SJSA1 (cell line): ENCODE measurements at regions not wholly inside any gene's neighbourhood (a gene's known extent, or its start where the extent isn't known, plus 50 kb on each side); places are given as distances from the start of the nearest gene placed in this dataset.
"Not testable (repeated sequence)": the region's sequence is repeated elsewhere in the genome, so short reads cannot be mapped to it uniquely, and the experiment has no call there.

Experiments
- DNase-seq, 2 experiments: peaks; one replicate each; pipeline ENCODE4 v3.0.0-alpha.2; 2015 to 2020; ENCODE audit warnings: low spot score in 2 of 2, low read depth in 1 of 2
- H3K27ac ChIP-seq: fragments of 250-450 bp; sonication (Bioruptor Pico); 2 replicates; pipeline ENCODE4 v1.5.1; 2020; ENCODE audit warnings: mild to moderate bottlenecking, moderate library complexity
- H3K27me3 ChIP-seq: fragments of 250-450 bp; sonication (Bioruptor Pico); replicated peaks from 2 replicates; pipeline ENCODE4 v1.5.1; 2020; ENCODE audit warnings: mild to moderate bottlenecking, moderate library complexity
- H3K36me3 ChIP-seq: fragments of 250-450 bp; sonication (Bioruptor Pico); 2 replicates; pipeline ENCODE4 v1.5.1; 2020; ENCODE audit warnings: mild to moderate bottlenecking
- H3K4me1 ChIP-seq: fragments of 250-450 bp; sonication (Bioruptor Pico); replicated peaks from 2 replicates; pipeline ENCODE4 v1.6.1; 2021; ENCODE audit warnings: mild to moderate bottlenecking
- H3K4me3 ChIP-seq: fragments of 250-450 bp; sonication (Bioruptor Pico); 2 replicates; pipeline ENCODE4 v1.5.1; 2020; ENCODE audit warnings: mild to moderate bottlenecking
- H3K9me3 ChIP-seq: fragments of 250-450 bp; sonication (Bioruptor Pico); replicated peaks from 2 replicates; pipeline ENCODE4 v1.5.1; 2020; ENCODE audit warnings: mild to moderate bottlenecking

GRCh38 chr2:211175956-211176355 lies 619.6 kb downstream of the CPS1 start:
- DNase-seq = no peak
- H3K36me3 ChIP-seq = no peaks in the 10 kb centered on the region
- H3K9me3 ChIP-seq = no peaks in the 10 kb centered on the region
- H3K27me3 ChIP-seq = no peaks in the 10 kb centered on the region
- no peak overlapping the region for H3K27ac ChIP-seq
- no peaks in the 10 kb centered on the region for H3K4me1 ChIP-seq
- H3K4me3 ChIP-seq = no peak overlapping the region

GRCh38 chr2:211176514-211177141 lies 620.2 kb downstream of the CPS1 start:
- H3K27ac ChIP-seq = no peak overlapping the region
- no peaks in the 10 kb centered on the region for H3K27me3 ChIP-seq
- no peaks in the 10 kb centered on the region for H3K36me3 ChIP-seq
- H3K4me1 ChIP-seq = no peaks in the 10 kb centered on the region
- no peaks in the 10 kb centered on the region for H3K9me3 ChIP-seq
- H3K4me3 ChIP-seq = no peak overlapping the region
- no peak for DNase-seq

- no peaks in the 10 kb centered on the region for H3K4me1 ChIP-seq
These were observed 625.2 kb downstream of the CPS1 start for GRCh38 chr2:211181626-211182025.

GRCh38 chr2:211187602-211188001 lies 631.2 kb downstream of the CPS1 start:
- DNase-seq = no peak
- Histone ChIP-seq H3K9me3 (no peaks in the 10 kb centered on the region), H3K27me3 (no peaks in the 10 kb centered on the region), H3K36me3 (no peaks in the 10 kb centered on the region), H3K4me3 (no peak overlapping the region), H3K4me1 (no peaks in the 10 kb centered on the region), H3K27ac (no peak overlapping the region)

More at GRCh38 chr2:211181626-211182025, 625.2 kb downstream of the CPS1 start:
- Histone ChIP-seq H3K4me3 (no peak overlapping the region), H3K27me3 (no peaks in the 10 kb centered on the region), H3K9me3 (no peaks in the 10 kb centered on the region), H3K36me3 (no peaks in the 10 kb centered on the region), H3K27ac (no peak overlapping the region)
- no peak for DNase-seq

GRCh38 chr2:211203986-211204385 lies 647.6 kb downstream of the CPS1 start:
- H3K27me3 ChIP-seq = no peaks in the 10 kb centered on the region
- no peak overlapping the region for H3K4me3 ChIP-seq
- no peak for DNase-seq
- no peaks in the 10 kb centered on the region for H3K4me1 ChIP-seq
- H3K9me3 ChIP-seq = no peaks in the 10 kb centered on the region
- H3K36me3 ChIP-seq = no peaks in the 10 kb centered on the region
- H3K27ac ChIP-seq = no peak overlapping the region

GRCh38 chr2:211204456-211204855 lies 648.1 kb downstream of the CPS1 start:
- no peaks in the 10 kb centered on the region for H3K4me1 ChIP-seq
- H3K9me3 ChIP-seq = no peaks in the 10 kb centered on the region
- H3K36me3 ChIP-seq = no peaks in the 10 kb centered on the region
- H3K27me3 ChIP-seq = no peaks in the 10 kb centered on the region
- no peak for DNase-seq
- no peak overlapping the region for H3K27ac ChIP-seq
- H3K4me3 ChIP-seq = no peak overlapping the region

GRCh38 chr2:211204902-211205301 lies 648.5 kb downstream of the CPS1 start:
- H3K36me3 ChIP-seq = no peaks in the 10 kb centered on the region
- H3K9me3 ChIP-seq = no peaks in the 10 kb centered on the region
- no peak overlapping the region for H3K4me3 ChIP-seq
- H3K4me1 ChIP-seq = no peaks in the 10 kb centered on the region
- no peaks in the 10 kb centered on the region for H3K27me3 ChIP-seq
- H3K27ac ChIP-seq = no peak overlapping the region
- DNase-seq = no peak

- Histone ChIP-seq H3K36me3 (no peaks in the 10 kb centered on the region), H3K9me3 (no peaks in the 10 kb centered on the region)
- no peak for DNase-seq
These were observed 649.0 kb downstream of the CPS1 start for GRCh38 chr2:211205358-211205757.

GRCh38 chr2:211205836-211206235 lies 649.4 kb downstream of the CPS1 start:
- Histone ChIP-seq H3K36me3 (no peaks in the 10 kb centered on the region), H3K27me3 (no peaks in the 10 kb centered on the region), H3K4me3 (no peak overlapping the region), H3K27ac (no peak overlapping the region), H3K9me3 (no peaks in the 10 kb centered on the region), H3K4me1 (no peaks in the 10 kb centered on the region)
- DNase-seq = no peak

More at GRCh38 chr2:211205358-211205757, 649.0 kb downstream of the CPS1 start:
- H3K27me3 ChIP-seq = no peaks in the 10 kb centered on the region
- no peaks in the 10 kb centered on the region for H3K4me1 ChIP-seq
- H3K27ac ChIP-seq = no peak overlapping the region
- H3K4me3 ChIP-seq = no peak overlapping the region

- no peak overlapping the region for H3K4me3 ChIP-seq
- no peaks in the 10 kb centered on the region; the same call in none of the 2 replicates for H3K9me3 ChIP-seq
- no peaks in the 10 kb centered on the region for H3K27me3 ChIP-seq
- no peaks in the 10 kb centered on the region for H3K36me3 ChIP-seq
- no peaks in the 10 kb centered on the region for H3K4me1 ChIP-seq
- no peak overlapping the region for H3K27ac ChIP-seq
- no peak for DNase-seq
These were observed 659.8 kb downstream of the CPS1 start for GRCh38 chr2:211216221-211216620.

GRCh38 chr2:211219548-211219947 lies 663.1 kb downstream of the CPS1 start:
- not testable (repeated sequence) for H3K36me3 ChIP-seq, H3K4me1 ChIP-seq, H3K27ac ChIP-seq, H3K4me3 ChIP-seq, DNase-seq, H3K9me3 ChIP-seq, H3K27me3 ChIP-seq

GRCh38 chr2:211225784-211226183 lies 669.4 kb downstream of the CPS1 start:
- Histone ChIP-seq H3K36me3 (no peaks in the 10 kb centered on the region), H3K27ac (no peak overlapping the region), H3K27me3 (no peaks in the 10 kb centered on the region), H3K4me1 (no peaks in the 10 kb centered on the region), H3K9me3 (no peaks in the 10 kb centered on the region; the same call in 1 of the 2 replicates), H3K4me3 (no peak overlapping the region)
- no peak for DNase-seq

GRCh38 chr2:211228559-211228958 lies 672.2 kb downstream of the CPS1 start:
- no peaks in the 10 kb centered on the region for H3K27me3 ChIP-seq
- H3K4me3 ChIP-seq = no peak overlapping the region
- no peak for DNase-seq
- H3K36me3 ChIP-seq = no peaks in the 10 kb centered on the region
- H3K9me3 ChIP-seq = no peaks in the 10 kb centered on the region; the same call in 1 of the 2 replicates
- no peak overlapping the region for H3K27ac ChIP-seq
- H3K4me1 ChIP-seq = no peaks in the 10 kb centered on the region

GRCh38 chr2:211237586-211238275 lies 681.3 kb downstream of the CPS1 start:
- DNase-seq = no peak
- Histone ChIP-seq H3K9me3 (no peaks in the 10 kb centered on the region), H3K36me3 (no peaks in the 10 kb centered on the region), H3K4me3 (no peak overlapping the region), H3K27me3 (no peaks in the 10 kb centered on the region), H3K27ac (no peak overlapping the region), H3K4me1 (no peaks in the 10 kb centered on the region)
